ENCODE measurements at regions not wholly inside any gene's neighbourhood (a gene's known extent, or its start where the extent isn't known, plus 50 kb on each side); places are given as distances from the start of the nearest gene placed in this dataset.

GRCh38 chr22:48302657-48303368 lies 1524.9 kb downstream of the BRD1 start (continued):
- TF ChIP-seq ZFX (IDR thresholded peaks at IDR 0.05) (no peak), SP1 (IDR thresholded peaks at IDR 0.05; ENCODE audit: low read depth) (no peak)
- TF ChIP-seq, protein P1, sequence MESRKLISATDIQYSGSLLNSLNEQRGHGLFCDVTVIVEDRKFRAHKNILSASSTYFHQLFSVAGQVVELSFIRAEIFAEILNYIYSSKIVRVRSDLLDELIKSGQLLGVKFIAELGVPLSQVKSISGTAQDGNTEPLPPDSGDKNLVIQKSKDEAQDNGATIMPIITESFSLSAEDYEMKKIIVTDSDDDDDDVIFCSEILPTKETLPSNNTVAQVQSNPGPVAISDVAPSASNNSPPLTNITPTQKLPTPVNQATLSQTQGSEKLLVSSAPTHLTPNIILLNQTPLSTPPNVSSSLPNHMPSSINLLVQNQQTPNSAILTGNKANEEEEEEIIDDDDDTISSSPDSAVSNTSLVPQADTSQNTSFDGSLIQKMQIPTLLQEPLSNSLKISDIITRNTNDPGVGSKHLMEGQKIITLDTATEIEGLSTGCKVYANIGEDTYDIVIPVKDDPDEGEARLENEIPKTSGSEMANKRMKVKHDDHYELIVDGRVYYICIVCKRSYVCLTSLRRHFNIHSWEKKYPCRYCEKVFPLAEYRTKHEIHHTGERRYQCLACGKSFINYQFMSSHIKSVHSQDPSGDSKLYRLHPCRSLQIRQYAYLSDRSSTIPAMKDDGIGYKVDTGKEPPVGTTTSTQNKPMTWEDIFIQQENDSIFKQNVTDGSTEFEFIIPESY (IDR thresholded peaks at IDR 0.05; ENCODE audit: extremely low read depth, insufficient replicate concordance, low read length) = no peak

DNA sequence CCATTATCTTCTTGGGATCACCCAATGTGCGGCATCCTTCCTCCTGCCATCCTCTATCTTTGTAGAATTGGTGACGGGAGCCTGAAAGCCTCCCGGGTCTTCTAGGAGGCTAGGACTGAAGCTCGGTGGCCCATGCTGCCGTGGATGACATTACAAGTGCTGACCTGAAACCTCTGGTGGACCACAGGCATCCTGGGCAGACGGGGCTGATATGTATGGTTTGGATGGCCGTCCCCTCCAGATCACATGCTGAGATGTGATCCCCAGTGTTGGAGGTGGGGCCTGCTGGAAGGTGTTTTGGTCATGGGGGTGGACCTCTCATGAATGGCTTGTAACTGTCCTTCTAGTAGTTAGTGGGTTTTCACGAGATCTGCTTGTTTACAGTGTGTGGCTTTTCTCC lies 1525.8 kb downstream of the BRD1 start:
- H2AFZ ChIP-seq (ENCODE audit: low read depth, low read length, poor library complexity, severe bottlenecking) = no peak overlapping the region
- H3K4me1 ChIP-seq (ENCODE audit: control insufficient read depth in 1 of 2, insufficient read depth in 2 of 2, low read length in 2 of 2) = no peaks in the 10 kb centered on the region
- no peak overlapping the region for H3K9ac ChIP-seq (ENCODE audit: low read length)
- TF ChIP-seq POLR2A (IDR thresholded peaks at IDR 0.05; ENCODE audit: borderline replicate concordance, extremely low read depth, insufficient read depth, insufficient read length) (no peak), CTCF (IDR thresholded peaks at IDR 0.05 in 2 of 3, conservative IDR thresholded peaks at IDR 0.05 in 1 of 3; ENCODE audit: borderline replicate concordance in 1 of 3, insufficient read depth in 1 of 3, low read depth in 2 of 3, low read length in 2 of 3) (no peak), CBX3 (IDR thresholded peaks at IDR 0.05; ENCODE audit: low read depth) (no peak), EZH2 (IDR thresholded peaks at IDR 0.05) (no peak), ZNF274 (IDR thresholded peaks at IDR 0.05; ENCODE audit: low read depth, low read length) (no peak)
- TF ChIP-seq, protein P2, sequence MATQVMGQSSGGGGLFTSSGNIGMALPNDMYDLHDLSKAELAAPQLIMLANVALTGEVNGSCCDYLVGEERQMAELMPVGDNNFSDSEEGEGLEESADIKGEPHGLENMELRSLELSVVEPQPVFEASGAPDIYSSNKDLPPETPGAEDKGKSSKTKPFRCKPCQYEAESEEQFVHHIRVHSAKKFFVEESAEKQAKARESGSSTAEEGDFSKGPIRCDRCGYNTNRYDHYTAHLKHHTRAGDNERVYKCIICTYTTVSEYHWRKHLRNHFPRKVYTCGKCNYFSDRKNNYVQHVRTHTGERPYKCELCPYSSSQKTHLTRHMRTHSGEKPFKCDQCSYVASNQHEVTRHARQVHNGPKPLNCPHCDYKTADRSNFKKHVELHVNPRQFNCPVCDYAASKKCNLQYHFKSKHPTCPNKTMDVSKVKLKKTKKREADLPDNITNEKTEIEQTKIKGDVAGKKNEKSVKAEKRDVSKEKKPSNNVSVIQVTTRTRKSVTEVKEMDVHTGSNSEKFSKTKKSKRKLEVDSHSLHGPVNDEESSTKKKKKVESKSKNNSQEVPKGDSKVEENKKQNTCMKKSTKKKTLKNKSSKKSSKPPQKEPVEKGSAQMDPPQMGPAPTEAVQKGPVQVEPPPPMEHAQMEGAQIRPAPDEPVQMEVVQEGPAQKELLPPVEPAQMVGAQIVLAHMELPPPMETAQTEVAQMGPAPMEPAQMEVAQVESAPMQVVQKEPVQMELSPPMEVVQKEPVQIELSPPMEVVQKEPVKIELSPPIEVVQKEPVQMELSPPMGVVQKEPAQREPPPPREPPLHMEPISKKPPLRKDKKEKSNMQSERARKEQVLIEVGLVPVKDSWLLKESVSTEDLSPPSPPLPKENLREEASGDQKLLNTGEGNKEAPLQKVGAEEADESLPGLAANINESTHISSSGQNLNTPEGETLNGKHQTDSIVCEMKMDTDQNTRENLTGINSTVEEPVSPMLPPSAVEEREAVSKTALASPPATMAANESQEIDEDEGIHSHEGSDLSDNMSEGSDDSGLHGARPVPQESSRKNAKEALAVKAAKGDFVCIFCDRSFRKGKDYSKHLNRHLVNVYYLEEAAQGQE (IDR thresholded peaks at IDR 0.05; ENCODE audit: low read depth) = no peak
- H3K27ac ChIP-seq (ENCODE audit: low read depth, low read length) = no peak overlapping the region
- H3K4me3 ChIP-seq (replicated peaks in 1 of 2; ENCODE audit: low read depth in 1 of 2, low read length in 2 of 2) = no peak overlapping the region
- ChIA-PET POLR2A (no interaction called here), CTCF (no interaction called here), RAD21 (ENCODE audit: low non-redundant PET in 1 of 2, low total read pairs in 2 of 2, uncharacterized antibody in 2 of 2, unreplicated experiment in 2 of 2) (no interaction called here)
- ATAC-seq (no peak), DNase-seq (ENCODE audit: low read depth, low spot score) (no peak)
- no peaks in the 10 kb centered on the region for H3K9me2 ChIP-seq (ENCODE audit: insufficient read depth)
- H3K36me3 ChIP-seq (ENCODE audit: control insufficient read depth in 1 of 2, insufficient read depth in 2 of 2, low read length in 2 of 2) = no peaks in the 10 kb centered on the region
- H3K27me3 ChIP-seq (ENCODE audit: insufficient read depth, low read length) = 0 out of 2 replicates have a peak, but pooled peaks cover 2% of the 10 kb centered on the region
- no peaks in the 10 kb centered on the region for H4K20me1 ChIP-seq (ENCODE audit: insufficient read depth)
- BruUV-seq (replicated peaks) = no TSS peak
- intact Hi-C loops (cut with micrococcal nuclease) = no loop called here
- H3K9me3 ChIP-seq (ENCODE audit: control insufficient read depth in 1 of 2, insufficient read depth in 1 of 2, low read depth in 1 of 2, low read length in 2 of 2) = peaks cover 0 to 4% of the 10 kb centered on the region in 2 experiments; a peak in 1 of 4 replicates
- no peak overlapping the region for H3K4me2 ChIP-seq (ENCODE audit: low read length)
- no peaks in the 10 kb centered on the region for H3K79me2 ChIP-seq (ENCODE audit: insufficient read depth, low read length)
